ENCODE measurements at regions not wholly inside any gene's neighbourhood (a gene's known extent, or its start where the extent isn't known, plus 50 kb on each side); places are given as distances from the start of the nearest gene placed in this dataset.

- no peaks in the 10 kb centered on the region for H3K79me2 ChIP-seq
- H2AFZ ChIP-seq = no peak overlapping the region
- no peak for DNase-seq (ENCODE audit: low spot score)
- H3K4me1 ChIP-seq (ENCODE audit: insufficient read depth) = no peaks in the 10 kb centered on the region
- no peaks in the 10 kb centered on the region for H3K36me3 ChIP-seq (replicated peaks; ENCODE audit: insufficient read depth, low read depth)
- H3K27me3 ChIP-seq = peaks cover 34% of the 10 kb centered on the region
- TF ChIP-seq EZH2 (IDR thresholded peaks at IDR 0.05; ENCODE audit: borderline replicate concordance) (no peak), CTCF (IDR thresholded peaks at IDR 0.05; ENCODE audit: poor library complexity) (no peak), EZH2phosphoT487 (IDR thresholded peaks at IDR 0.05; ENCODE audit: low read depth, severe bottlenecking, unreplicated experiment) (no peak)
- H3K4me2 ChIP-seq = no peak overlapping the region
- 89% methylated on average over 2 of the region's 2 CpGs for WGBS (ENCODE audit: low lambda C conversion rate, missing lambda C conversion rate)
- H3K27ac ChIP-seq = no peak overlapping the region
- no peaks in the 10 kb centered on the region for H3K9me2 ChIP-seq (replicated peaks; ENCODE audit: insufficient read depth)
- no peaks in the 10 kb centered on the region for H3K9me3 ChIP-seq (ENCODE audit: low read depth)
- no peak overlapping the region for H3K4me3 ChIP-seq
- H4K20me1 ChIP-seq (ENCODE audit: insufficient read depth, poor library complexity, severe bottlenecking) = no peaks in the 10 kb centered on the region
Measured at GRCh38 chr14:95984206-95984605, 55.0 kb upstream of the C14orf132 start.

Measured in hepatocyte (in vitro differentiated cells).